HCEC 1CT (cell line): ENCODE measurements at regions not wholly inside any gene's neighbourhood (a gene's known extent, or its start where the extent isn't known, plus 50 kb on each side); places are given as distances from the start of the nearest gene placed in this dataset.

Experiments
- DNase-seq: peaks from one replicate; pipeline ENCODE4 v3.0.0-alpha.2; 2017

DNA sequence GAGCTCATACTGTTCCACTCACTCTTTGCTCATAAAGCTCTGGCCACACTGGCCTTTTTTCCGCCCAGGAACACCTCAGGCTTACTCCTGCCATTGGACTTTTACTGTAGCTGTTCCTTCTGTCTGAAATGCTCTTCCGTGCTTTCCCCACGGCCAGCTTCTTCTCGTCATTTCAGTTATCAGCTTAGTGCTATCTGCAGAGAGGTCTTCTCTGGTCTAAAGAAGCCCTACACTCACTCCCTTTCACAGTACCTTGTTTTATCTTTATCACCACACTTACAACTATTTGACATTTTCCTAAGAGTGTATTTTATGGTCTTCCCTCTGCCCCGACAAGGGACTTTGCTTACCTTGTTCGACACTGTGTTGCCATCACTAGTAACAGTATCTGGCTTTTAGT, 388.1 kb upstream of the SPRED2 start:
- no peak for DNase-seq

DNA sequence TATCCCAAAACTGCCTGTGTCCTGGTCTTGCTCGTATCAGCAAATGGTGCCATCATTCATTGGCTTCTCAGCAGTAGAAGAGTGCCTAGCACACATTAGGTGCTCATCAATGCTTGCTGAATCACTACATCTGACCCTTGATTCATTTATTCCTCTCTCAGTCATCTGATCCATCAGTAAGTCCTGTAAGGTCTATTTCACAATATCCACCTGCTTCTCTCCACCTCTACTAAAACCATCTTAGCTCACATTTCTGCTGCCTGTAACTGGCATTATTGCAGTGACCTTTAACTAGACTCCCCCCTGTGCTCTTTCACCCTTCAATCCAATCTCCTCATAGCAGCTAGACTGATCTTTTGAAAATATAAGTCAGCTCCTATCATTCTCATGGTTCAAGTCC, 387.6 kb upstream of the SPRED2 start:
- no peak for DNase-seq

DNA sequence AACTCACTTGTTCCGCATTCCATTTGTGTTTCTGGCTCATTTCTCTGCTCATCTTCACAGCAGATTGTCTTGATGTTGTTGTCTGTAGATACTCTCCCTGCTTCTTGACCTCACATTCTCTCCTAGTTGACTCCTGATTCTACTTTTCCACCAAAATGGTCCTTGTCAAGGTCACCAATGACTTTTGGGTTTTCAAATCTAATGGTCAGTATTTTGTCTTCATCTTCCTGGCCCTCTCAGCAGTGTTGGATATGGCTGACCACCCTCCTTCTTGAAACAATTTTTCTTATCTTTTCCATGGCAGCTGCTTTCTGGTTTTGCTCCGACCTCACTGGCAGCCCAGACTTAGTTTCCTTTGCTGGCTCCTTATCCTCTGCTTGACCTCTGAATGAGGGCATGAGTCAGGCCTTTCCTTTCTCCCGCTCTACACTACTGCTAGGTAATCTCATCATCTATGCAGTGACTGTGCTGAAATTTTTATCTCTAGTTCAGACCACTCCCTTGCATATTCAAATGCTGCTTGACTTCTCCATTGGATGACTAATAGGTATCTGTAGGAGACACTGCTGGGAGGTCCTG, 386.6 kb upstream of the SPRED2 start:
- DNase-seq = no peak

DNA sequence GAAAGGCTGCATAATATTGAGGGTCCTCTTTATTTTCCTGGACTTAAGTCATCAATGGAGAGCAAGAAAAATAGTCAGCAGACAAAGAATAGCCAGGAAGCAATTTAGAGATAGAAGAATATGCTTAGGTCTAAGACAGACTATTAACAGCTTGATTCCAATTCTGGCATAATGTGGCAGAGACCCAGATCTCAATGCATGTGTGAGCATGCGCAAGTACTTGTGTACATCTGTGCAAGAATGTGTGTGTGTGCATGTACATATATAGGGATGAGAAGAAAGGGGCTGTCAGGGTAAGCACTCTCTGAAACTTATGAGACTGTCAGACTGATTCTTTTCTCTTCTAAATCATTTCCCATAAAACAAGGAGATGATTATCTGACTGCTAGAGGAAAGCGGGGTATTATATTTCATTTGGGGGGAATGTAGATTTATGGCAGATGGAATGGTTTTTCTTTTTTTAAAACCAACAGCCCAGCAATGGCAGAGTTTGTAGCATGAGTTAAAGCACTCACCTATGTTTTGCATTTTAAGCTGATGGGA, 381.3 kb upstream of the SPRED2 start:
- no peak for DNase-seq

DNA sequence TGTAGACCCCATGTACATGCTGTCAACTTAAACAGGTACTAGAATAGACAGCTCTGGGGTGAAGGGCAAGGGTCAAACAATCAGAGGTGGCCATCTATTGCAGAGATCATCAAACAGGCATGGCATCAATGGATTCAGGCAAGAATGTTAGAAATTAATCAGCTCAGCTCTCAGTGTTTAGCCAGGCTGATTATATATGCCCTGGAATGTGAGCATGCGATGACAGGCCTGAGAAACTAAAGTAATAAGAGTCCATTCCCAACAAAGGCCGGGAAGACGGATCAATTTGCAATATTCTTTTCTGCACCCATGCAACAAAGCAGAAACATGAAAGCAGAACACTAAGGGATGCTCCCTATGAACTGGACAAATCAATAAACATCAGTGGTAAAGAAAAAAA, 380.5 kb upstream of the SPRED2 start:
- DNase-seq = no peak

DNA sequence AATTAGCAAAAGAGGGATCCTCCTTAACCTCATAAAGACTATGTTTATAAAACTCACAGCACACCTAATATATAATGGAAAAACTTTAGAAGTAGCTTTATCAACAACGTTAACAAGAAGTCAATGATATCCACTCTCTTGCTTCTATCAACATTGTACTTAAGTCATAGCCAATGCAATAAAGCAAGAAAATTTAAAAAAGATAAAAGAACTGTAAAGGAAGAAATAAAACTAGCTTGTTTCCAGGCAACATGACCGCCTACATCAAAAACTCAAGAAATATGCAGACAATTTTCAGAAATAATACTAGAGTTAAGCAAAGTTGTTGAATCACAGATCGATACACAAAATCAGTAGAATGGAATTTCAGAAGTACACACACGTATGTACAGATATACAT, 375.5 kb upstream of the SPRED2 start:
- no peak for DNase-seq

DNA sequence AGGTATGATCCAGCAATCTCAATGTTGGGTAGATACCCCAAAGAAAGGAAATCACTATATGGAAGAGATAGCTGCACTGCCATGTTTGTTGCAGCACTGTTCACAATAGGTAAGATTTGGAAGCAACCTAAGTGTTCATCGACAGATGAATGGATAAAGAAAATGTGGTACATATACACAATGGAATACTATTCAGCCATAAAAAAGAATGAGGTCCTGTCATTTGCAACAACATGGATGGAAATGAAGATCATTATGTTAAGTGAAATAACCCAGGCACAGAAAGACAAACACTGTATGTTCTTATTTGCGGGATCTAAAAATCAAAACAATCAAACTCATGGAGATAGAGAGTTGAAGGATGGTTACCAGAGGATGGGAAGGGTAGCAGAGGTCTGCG, 372.4 kb upstream of the SPRED2 start:
- DNase-seq = no peak

DNA sequence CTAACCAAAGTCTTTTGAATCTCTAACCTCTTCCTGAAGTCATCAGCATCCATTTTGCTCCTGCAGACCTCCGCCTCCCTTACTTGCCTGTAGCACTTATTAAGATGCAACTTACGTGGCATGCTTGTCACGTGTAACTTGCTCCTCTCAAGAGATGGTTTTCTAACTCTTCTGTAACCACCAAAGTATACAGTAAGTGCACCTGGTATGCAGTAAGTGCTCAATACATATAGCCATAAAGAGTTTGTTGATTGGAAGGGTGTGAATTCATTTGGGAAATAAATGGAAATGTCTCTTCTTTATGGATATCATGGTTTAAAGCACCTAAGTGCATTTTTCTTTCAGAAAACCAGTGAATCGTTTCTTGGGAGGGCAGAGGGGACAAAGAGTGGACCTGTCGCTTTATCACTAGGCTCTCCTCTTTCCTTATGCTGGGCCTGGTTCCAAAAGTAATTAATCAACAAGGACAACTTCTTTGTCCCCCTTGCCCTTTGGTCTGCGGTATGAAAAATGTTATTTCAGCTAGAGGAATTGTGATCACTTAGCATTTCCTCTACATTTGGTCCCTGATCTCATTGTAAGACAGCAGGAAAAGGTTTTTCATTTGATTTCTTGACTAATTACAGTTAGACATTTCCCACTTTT, 370.0 kb upstream of the SPRED2 start:
- DNase-seq = no peak

DNA sequence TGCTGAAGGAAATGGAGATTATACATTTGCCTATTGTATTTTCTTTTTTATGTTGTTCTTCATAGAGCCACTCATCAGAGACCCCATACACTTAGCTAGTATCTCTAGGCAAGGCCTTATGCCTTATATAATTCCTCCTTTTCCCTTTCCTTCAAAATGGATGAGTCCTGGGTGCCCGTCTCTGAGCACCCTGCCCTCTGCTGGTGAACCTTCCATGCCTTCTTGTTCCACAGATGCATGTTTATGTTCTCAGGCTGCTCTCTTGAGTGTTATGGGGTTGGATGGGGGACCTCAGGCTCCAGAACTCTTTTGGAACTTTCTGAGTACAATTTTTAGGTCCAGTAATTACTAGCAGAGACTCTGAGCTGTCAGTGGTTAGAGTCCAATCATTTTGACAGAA, 368.6 kb upstream of the SPRED2 start:
- no peak for DNase-seq

DNA sequence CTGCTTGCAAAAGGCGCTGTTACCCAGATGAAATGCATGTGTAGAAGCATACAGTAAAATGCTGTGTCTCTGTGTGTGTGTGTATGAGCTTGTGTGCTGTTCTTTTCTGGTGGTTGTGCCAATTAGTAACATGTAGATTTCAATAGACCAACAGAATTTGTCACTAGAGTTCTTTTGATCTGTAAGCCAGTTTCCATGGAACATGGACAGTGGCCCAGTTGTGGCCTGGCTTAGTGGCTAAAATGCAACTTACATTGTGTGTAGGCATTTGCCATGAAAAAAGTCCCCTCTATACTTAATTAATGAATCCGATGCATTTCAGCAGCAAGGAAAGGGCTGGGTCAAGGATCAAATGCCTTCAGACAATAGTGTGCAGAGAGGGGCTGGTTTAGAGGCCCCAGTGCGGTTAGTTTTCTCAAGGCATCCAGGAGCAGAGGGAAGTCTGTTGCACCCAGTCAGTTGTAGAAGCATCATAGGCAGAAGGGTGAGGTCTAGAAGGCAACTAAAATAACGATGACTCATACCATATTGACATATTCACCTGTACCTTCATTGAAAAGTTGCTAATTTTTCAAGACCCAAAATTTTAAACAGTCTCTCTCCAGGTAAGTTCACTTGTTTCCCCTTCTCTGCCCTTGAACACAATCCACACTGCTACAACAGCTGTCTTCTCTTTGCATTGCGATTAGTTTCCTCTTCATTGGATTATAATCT, 366.9 kb upstream of the SPRED2 start:
- DNase-seq = no peak

DNA sequence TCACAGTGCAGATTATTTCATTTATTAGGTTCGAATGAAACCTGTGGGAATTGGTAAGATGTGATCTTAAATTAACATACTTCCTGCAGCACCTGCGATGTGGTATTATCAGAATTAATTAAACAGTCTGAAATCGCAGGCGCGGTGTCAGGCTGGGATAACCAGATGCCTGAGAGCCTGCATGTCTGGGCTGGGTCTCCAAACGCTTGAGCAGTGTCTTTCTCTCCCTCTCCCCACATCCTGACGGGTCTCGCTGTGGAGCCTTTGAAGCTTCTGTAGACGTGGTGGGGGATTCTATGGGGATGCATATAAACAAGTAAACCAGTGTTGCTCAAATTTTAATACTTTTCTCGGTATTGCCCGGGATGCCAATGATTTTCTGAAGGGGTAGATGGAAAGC, 366.2 kb upstream of the SPRED2 start:
- DNase-seq = no peak

DNA sequence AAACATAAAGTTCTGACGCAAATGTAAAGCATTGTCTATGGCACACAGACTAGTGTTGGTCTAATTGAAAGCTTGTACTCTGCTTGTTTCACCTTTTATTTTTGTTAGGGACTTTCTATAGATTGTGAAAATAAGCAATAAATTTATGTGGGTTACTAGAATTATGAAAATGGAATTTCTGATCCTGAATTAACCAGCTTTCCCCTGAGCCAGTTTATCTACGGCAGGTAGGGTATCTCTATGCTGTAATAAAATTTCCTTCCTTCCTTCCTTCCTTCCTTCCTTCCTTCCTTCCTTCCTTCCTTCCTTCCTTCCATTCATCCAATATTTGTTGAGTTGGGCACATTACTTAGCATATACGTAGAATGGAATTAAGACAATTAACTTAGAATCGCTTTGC, 362.6 kb upstream of the SPRED2 start:
- DNase-seq = no peak

DNA sequence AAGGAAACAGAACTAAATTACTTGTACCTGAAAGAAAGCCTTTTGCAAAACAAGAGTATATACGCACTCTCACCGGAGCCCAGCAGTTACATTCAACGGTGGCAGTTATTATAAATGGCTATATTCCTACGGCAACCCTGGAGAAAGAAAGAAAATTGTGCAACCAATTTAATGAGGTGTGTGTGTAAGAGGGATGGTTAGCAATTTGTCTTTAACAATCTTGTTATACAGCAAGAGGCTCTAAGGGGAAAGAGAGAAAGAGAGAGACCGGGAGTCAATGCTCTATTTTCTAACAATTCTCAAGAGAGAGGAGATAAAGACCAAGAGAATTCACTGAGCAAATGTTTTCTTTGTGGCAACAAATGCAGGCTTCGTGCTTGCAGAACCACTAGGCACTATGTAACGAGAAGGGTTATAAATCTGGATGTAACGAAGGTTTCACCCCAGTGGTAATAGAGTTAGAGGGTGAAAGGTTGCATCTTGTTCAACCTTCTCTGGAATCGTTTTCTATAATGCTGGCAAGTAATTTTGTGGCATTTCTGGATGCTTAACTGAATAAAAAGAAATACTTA, 359.1 kb upstream of the SPRED2 start:
- no peak for DNase-seq

DNA sequence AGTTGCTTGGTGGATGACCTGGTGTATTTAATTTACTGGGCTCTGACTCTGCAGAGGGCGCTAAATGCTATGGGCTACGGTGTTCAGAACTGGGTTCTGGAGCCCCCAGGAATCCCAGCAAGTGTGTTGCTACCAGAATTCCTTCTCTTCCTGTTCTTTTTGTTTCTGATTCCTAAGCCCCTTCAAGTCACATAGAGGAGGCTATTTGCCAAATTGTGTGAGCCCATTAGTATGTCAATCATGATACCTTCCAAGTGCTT, 358.2 kb upstream of the SPRED2 start:
- no peak for DNase-seq

DNA sequence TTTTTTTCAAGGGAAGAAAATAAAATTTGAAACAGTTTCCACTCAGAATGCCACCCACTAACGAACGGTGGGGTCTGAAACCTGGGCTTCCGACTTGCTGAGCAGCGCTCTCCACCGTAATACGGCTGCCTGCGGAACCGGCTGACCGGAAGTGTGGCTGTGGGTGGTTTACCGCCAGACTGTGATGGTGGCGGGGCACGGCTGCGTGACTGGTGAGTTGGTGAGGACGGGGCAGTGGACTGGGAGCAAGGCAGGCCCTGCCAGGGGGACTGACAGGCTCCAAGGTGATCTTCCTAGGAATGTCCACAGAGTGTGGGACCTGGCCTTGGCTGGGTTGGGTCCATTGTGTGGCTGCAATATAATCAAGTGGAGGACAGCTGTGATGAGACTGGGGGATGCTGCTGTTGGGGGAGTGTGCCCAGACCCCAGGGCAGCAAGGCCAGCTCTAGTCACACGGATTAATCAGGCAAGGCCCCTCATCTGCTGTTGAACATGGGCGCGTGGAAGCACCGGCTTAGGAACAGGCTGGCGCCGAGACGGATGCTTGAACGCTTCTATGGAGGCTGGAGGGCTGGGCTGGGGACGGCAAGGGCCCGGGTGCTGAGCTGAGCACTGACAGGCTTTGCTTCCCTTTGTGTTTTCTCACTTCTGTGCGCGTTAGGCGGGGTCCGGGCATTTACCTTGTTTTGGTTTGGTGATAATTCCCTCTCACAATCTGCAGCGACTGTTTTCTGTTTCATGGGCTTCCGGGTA, 357.7 kb upstream of the SPRED2 start:
- no peak for DNase-seq

DNA sequence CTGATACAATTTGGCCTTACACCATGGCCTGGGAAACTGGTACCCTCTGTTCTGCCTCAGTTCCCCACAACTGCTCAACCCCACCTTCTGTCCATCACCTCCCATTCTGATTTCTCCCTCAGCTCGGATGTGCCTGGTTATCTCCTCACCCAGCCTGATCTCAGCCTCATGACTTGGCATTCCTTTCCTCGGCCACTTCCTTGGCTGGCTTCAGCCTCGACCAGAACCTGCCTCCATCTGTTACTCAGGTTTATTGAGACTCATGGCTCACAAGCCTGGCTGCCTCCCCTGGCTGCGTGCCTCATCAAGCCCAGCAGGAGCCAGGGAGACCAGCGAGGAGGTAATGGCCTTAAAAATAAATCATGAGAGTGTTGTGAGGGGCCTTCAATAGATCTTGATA, 356.2 kb upstream of the SPRED2 start:
- no peak for DNase-seq

DNA sequence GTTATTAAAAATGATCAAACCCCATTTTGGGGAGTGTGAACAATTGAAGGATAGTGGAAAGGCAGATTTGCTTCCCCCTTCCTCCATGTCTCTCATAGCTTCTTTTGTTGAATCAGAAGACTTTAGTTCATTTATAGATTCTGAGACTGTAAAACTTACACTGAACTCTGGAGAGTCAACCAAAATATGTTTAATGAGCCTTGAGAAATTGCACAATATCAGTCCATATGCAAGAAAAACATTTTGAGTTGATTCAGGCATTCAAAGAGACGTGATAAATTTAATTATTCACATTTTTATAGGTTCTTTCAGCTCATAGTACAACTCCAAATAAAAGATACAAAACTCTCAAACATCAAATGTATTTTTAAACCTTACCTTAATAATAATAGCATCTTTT, 354.4 kb upstream of the SPRED2 start:
- DNase-seq = no peak

DNA sequence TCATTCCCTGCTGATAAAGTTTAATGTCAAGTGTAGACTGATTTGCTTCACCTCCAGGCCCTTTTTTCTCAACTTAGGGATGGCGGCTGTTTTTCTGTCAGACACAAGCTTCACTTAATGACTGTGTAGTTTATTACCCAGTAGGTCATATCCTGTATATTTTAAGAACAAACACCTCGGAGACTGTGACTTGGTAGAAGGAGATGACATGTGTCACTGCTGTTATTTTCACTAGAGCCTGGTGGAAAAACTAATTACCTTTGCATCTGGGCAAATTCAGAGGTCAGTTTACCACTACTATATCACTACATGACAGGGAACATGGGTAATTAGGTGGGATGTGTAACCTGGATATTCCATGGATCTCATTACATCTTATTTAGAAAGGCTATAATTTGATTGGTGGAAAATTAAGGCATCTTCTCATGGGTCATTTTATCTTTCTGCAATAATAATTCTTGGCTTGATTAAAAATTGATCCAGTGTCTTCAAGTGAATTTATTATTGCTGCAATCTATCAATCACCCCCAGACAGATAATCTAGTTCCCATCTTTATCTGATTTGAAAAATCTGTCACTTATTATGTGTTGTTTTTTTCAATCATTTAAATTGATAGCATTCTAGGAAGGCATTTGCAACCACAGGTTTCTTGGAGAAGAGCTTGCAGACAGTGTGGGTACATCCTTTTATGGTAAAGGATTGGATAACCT, 353.8 kb upstream of the SPRED2 start:
- DNase-seq = no peak

DNA sequence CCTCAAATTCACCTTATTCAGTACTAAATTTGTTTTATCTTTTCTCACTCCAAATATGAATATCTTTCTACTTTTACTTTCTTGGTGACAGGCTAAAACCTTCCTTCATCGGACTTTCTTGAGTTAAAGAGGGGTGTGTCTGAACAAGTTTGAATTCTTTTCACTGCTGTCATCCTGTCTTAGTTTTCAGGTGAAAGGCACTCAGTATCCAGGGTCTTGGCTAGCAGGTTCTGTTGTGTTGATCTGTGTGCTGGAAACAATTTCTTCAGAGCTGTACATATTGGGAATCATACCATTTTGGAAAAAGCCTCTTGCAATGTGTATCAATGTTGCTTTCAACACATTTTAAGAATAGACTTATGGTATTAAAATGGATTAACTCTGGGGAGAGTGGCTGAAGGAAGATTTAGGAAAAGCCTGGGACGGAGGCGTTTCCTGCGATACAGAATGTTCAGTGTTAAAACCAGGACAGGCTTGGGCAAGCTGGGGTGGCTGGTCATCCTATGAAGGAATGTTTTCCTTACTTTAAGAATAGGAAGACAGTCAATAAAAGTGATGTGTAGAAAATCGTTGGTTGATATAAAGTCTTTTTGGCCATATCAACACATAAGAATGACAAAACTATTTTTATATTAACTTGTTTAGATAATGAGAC, 350.7 kb upstream of the SPRED2 start:
- DNase-seq = no peak

DNA sequence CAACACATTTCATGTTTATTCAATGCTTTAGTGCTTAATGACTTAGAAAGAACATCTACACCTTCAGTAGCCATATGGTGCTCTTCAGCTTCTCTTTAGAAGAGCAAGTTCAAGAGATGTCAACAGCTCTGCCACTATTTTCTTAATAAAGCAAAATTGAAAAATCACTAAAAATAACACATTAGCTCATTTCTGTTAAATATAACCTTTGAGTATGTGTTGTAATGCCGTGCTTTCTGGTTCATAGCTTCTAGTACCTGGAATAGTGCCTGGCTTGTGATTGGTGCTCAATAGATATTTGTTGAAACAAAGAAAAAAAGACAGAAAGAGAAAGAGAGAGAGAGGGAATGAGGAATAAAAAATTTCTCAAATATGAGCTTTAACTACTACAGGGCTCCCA, 349.8 kb upstream of the SPRED2 start:
- DNase-seq = no peak

DNA sequence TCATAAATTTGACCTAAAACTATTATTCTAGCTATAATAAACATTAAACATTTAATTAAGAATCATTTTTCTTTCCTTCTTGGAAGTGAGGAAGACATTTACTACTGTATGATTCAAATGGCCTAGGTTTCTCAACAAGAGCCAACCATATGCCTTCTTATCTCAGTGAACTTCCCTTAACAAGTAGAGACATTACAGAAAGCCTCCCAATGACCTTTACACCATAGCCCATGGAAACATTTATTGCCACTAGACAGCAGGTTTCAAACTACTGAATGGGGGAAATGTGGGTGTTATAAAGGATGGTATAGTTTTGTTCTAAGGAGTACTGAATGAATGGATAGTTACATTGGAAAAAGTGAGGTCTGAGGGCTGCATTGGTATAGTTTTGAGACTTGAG, 349.4 kb upstream of the SPRED2 start:
- no peak for DNase-seq

DNA sequence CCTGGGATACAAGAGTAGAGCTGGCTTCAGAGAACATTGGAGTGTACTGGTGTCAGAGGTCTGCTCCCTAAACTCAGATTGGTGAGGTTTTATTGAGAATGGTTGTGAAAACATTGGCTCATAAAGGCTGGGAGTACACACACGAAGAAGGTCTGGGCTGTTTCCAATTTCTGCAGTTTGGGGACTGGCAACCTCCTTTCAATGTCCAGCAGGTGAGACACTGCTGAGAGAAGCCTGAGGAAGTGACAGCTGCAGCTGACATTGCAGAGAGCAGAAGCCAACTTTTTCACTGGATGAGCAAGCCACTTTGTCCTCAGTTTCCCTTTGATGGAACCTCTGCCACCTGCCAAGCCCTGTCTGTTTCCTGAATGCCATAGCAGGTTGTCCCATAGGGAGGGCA, 346.6 kb upstream of the SPRED2 start:
- DNase-seq = no peak
